ENCODE measurements at regions not wholly inside any gene's neighbourhood (a gene's known extent, or its start where the extent isn't known, plus 50 kb on each side); places are given as distances from the start of the nearest gene placed in this dataset.

- TF ChIP-seq POLR2A (IDR thresholded peaks at IDR 0.05; ENCODE audit: low read length), result no peak
- no peak for TF ChIP-seq GATA1 (IDR thresholded peaks at IDR 0.05; ENCODE audit: low read depth, low read length)
Measured at GRCh38 chr13:40476175-40476958, 190.1 kb downstream of the FOXO1 start.

Data from erythroblast (primary cell).